Heart right ventricle (tissue), 16 donors: ENCODE measurements at regions not wholly inside any gene's neighbourhood (a gene's known extent, or its start where the extent isn't known, plus 50 kb on each side); places are given as distances from the start of the nearest gene placed in this dataset.

ENCODE experiments used
- ATAC-seq, 8 donors: fragments of 200-7000 bp; cut with Tn5 transposase; one replicate each; pipeline ENCODE4 v1.9.1; 2020; ENCODE audit warnings: mild to moderate bottlenecking in 8 of 8, moderate library complexity in 8 of 8, moderate number of reproducible peaks in 1 of 8
- DNase-seq, 2 donors: peaks; one replicate each; pipeline ENCODE4 v3.0.0-alpha.2; 2020
- H3K27ac ChIP-seq, 10 donors: fragments of 200-600 bp; sonication (generic) in 2 of 10; one replicate each; pipeline versions ENCODE4 v1.5.0 to v1.8.0; 2020 to 2022; ENCODE audit warnings: mild to moderate bottlenecking in 3 of 10
- H3K27me3 ChIP-seq, 7 donors: fragments of 200-600 bp; one replicate each; pipeline ENCODE4 v1.8.0; 2021 to 2022; ENCODE audit warnings: mild to moderate bottlenecking in 2 of 7
- H3K36me3 ChIP-seq, 9 donors: fragments of 200-600 bp; sonication (generic) in 1 of 9; one replicate each; pipeline versions ENCODE4 v1.5.0 to v1.8.0; 2020 to 2022; ENCODE audit warnings: mild to moderate bottlenecking in 2 of 9
- H3K4me1 ChIP-seq, 9 donors: fragments of 200-600 bp; sonication (generic) in 1 of 9; one replicate each; pipeline versions ENCODE4 v1.5.0 to v1.8.0; 2020 to 2022; ENCODE audit warnings: mild to moderate bottlenecking in 4 of 9
- H3K4me3 ChIP-seq, 10 donors: fragments of 200-600 bp; sonication (generic) in 2 of 10; one replicate each; pipeline versions ENCODE4 v1.5.0 to v1.8.0; 2020 to 2022; ENCODE audit warnings: mild to moderate bottlenecking in 7 of 10, moderate library complexity in 2 of 10
- H3K9me3 ChIP-seq, 11 donors: fragments of 200-600 bp in 10 of 11; sonication (generic) in 2 of 11; one replicate each; pipeline versions ENCODE4 v1.5.0 to v1.8.0; 2013 to 2022; ENCODE audit warnings: mild to moderate bottlenecking in 2 of 11, control low read depth in 1 of 11, moderate library complexity in 1 of 11
- WGBS, 2 donors: extraction: QIAGEN DNeasy Blood & Tissue Kit; methylation state at CpG; one replicate each; pipeline ENCODE4 v1.1.7; 2013; ENCODE audit warnings: inconsistent platforms in 1 of 2; 5-methylcytosine and 5-hydroxymethylcytosine counted together
- intact Hi-C, 10 donors: fragments of 100-400 bp; cut with DNase I; formaldehyde crosslinking; loops; one replicate each; pipeline versions ENCODE4 v1.11.1 to v1.14.2; 2022
- TF ChIP-seq, protein P1 (sequence below), 9 donors: fragments of 200-600 bp; sonication (generic) in 2 of 9; IDR thresholded peaks; one replicate each; pipeline versions ENCODE4 v1.5.0 to v1.8.0; 2021 to 2022; ENCODE audit warnings: antibody characterized with exemption in 9 of 9, mild to moderate bottlenecking in 5 of 9, moderate library complexity in 1 of 9
- donor health status: Arrhythmogenic right ventricular cardiomyopathy.
- donor health status: ischemic (EF 13 %, LVEDD 7.1; RV severe dilation, severe dysfunction).
- donor health status: healthy with polysubstance abuse.
- donor health status: DM: no; HTN: yes; CAD: no.
- donor health status: DM: no; HTN: no; CAD: no.
- donor health status: ischemic (EF 25% LVEDD 6.9; RV normal size, moderate dysfunction).
- donor health status: ischemic (EF 25% LVEDD 5.7; RV mildly dilated, moderate dysfunction).
- donor health status: healthy.
- donor health status: DM: yes; HTN: yes; CAD: no.
- donor health status: Ischemic cardiomyopathy.
- donor health status: ischemic (EF 35%, LVEDD 5.7; RV mildly dilated, moderate dysfunction).
- donor health status: nonischemic (EF 11% LVEDD 7.7; RV severe dilation, severe dysfunction).
- donor health status: DM: yes; HTN: yes; CAD: no.
- donor health status: PGD.
- donor health status: ischemic (EF 29% LVEDD 5.4; RV normal size, mild dysfunction).
- donor health status: nonischemic (EF 23%, LVEDD 6.1; RV moderate dilation, normal function).

DNA sequence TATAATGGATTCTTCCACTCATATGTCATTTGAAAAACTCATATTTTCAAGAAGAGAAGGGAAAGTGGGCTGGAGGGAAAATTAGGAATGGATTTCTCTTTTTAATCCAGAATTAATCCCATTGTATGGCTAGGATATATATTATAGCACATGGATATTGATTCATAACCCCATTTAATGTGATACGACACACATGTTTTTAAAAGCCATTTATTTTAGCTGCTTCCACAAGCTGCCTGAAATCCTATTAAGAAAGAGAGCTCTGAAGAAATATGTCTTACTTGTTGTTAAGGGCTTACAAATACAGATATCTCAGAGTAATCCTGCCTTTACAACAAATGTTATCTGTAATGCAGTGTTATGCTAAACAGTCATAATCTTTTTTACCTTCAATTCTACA is 598.6 kb downstream of the AMY1C start:
- Histone ChIP-seq H3K9me3 (peaks cover 0 to 6% (median 0%) of the 10 kb centered on the region in 11 donors), H3K36me3 (no peaks in the 10 kb centered on the region), H3K4me1 (no peaks in the 10 kb centered on the region), H3K27ac (no peak overlapping the region), H3K27me3 (no peaks in the 10 kb centered on the region), H3K4me3 (no peak overlapping the region)
- no peak for ATAC-seq
- intact Hi-C loops = no loop called here
- DNase-seq = no peak
- TF ChIP-seq, protein P1, sequence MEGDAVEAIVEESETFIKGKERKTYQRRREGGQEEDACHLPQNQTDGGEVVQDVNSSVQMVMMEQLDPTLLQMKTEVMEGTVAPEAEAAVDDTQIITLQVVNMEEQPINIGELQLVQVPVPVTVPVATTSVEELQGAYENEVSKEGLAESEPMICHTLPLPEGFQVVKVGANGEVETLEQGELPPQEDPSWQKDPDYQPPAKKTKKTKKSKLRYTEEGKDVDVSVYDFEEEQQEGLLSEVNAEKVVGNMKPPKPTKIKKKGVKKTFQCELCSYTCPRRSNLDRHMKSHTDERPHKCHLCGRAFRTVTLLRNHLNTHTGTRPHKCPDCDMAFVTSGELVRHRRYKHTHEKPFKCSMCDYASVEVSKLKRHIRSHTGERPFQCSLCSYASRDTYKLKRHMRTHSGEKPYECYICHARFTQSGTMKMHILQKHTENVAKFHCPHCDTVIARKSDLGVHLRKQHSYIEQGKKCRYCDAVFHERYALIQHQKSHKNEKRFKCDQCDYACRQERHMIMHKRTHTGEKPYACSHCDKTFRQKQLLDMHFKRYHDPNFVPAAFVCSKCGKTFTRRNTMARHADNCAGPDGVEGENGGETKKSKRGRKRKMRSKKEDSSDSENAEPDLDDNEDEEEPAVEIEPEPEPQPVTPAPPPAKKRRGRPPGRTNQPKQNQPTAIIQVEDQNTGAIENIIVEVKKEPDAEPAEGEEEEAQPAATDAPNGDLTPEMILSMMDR (IDR thresholded peaks at IDR 0.05) = no peak
- 92 to 96% methylated on average over 1 of the region's 1 CpG for whole genome bisulfite sequencing, 2 donors

DNA sequence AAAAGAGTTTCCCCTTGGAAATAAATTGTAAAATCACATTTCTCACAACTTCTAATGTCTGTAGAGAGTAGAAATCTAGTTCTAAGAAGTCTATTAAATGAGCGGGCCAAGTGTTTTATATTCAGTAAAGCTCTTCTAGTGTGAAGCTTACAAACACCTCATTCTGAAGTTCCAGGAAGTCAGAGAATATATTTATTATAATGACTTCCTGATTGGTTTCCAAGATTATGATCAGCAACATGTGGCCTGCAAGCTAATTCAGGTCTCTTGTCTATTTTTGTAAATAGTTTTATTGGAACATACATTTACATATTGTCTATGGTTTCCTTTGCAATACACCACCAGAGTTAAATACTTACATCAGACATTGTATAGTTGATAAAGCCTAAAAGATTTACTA is 603.9 kb downstream of the AMY1C start:
- H3K27me3 ChIP-seq = no peaks in the 10 kb centered on the region
- intact Hi-C loops = no loop called here
- ATAC-seq (no peak), DNase-seq (no peak)
- H3K9me3 ChIP-seq = no peaks in the 10 kb centered on the region
- WGBS, 2 donors = 89 to 91% methylated on average over 1 of the region's 1 CpG
- no peak overlapping the region for H3K4me3 ChIP-seq
- H3K36me3 ChIP-seq = no peaks in the 10 kb centered on the region
- no peaks in the 10 kb centered on the region for H3K4me1 ChIP-seq
- TF ChIP-seq, protein P1 (IDR thresholded peaks at IDR 0.05) = no peak
- no peak overlapping the region for H3K27ac ChIP-seq

DNA sequence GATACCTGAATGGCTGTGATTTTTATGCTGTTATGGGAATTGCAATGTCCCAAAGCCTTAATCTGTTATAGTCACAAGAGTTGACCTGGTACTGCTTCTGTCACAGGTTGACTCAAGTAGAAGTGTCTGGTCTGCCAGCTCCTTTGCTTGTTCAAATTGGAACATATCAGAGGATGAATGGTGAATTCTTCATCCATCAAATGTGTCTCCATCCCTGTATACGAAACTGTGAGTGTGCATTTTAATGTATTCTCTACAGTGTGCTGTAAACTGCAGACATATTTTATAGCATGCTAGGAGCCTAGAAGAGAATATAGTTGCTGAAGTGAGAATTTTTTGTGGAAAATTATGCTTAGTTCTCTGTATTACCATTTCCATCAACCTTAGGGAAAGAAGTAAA is 608.4 kb downstream of the AMY1C start:
- no peaks in the 10 kb centered on the region for H3K4me1 ChIP-seq
- WGBS, 2 donors = 68 to 71% methylated on average over 1 of the region's 1 CpG
- TF ChIP-seq, protein P1 (IDR thresholded peaks at IDR 0.05) = no peak
- H3K27ac ChIP-seq = no peak overlapping the region
- no peaks in the 10 kb centered on the region for H3K36me3 ChIP-seq
- peaks cover 0 to 19% (median 0%) of the 10 kb centered on the region in 11 donors for H3K9me3 ChIP-seq
- no peak for DNase-seq
- H3K27me3 ChIP-seq = no peaks in the 10 kb centered on the region
- intact Hi-C loops = no loop called here
- ATAC-seq = no peak
- no peak overlapping the region for H3K4me3 ChIP-seq

DNA sequence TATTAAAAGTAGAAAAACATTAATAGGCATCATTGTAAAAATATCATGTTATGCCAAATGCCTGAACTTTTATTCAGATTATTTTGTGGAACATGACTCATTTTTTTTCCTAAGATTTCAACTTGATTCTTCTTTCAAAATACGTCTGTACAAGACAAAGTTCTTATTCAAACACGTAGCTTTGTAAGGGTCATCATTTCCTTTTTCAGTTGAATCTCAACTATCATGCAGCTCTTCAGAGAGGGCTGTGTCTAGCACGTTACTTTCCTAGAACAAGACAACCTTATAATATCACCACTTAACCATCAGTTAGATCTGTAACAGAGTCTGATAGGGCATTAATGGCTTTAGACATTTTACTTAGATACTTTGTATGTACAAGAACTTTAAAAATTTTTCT is 608.9 kb downstream of the AMY1C start:
- DNase-seq = no peak
- TF ChIP-seq, protein P1 (IDR thresholded peaks at IDR 0.05) = no peak
- no peaks in the 10 kb centered on the region for H3K36me3 ChIP-seq

More for the DNA sequence above, 608.9 kb downstream of the AMY1C start:
- Histone ChIP-seq H3K4me1 (no peaks in the 10 kb centered on the region), H3K4me3 (no peak overlapping the region), H3K27ac (no peak overlapping the region), H3K9me3 (peaks cover 0 to 20% (median 0%) of the 10 kb centered on the region in 11 donors), H3K27me3 (no peaks in the 10 kb centered on the region)
- WGBS, 2 donors = 53 to 72% methylated on average over 3 of the region's 3 CpGs
- ATAC-seq = no peak
- intact Hi-C loops = no loop called here
